GM23338 (cell line): ENCODE measurements at regions not wholly inside any gene's neighbourhood (a gene's known extent, or its start where the extent isn't known, plus 50 kb on each side); places are given as distances from the start of the nearest gene placed in this dataset.
"Not testable (repeated sequence)": the region's sequence is repeated elsewhere in the genome, so short reads cannot be mapped to it uniquely, and the experiment has no call there.

ENCODE experiments used
- ATAC-seq: fragments of 200-7000 bp; cut with Tn5 transposase; 3 replicates; pipeline ENCODE4 v1.9.1; 2020
- DNase-seq: peaks from one replicate; pipeline ENCODE4 v3.0.0-alpha.2; 2015; ENCODE audit warnings: low spot score
- H2AFZ ChIP-seq: fragments of 200-600 bp; sonication (generic); 2 replicates; pipeline ENCODE4 v1.8.0; 2016; ENCODE audit warnings: antibody characterized with exemption, mild to moderate bottlenecking, moderate library complexity
- H3F3A ChIP-seq: fragments of 200-600 bp; sonication (generic); replicated peaks from 2 replicates; pipeline ENCODE4 v1.8.0; 2017; ENCODE audit warnings: antibody characterized with exemption, mixed run types, low read depth
- H3K27ac ChIP-seq: fragments of 200-600 bp; sonication (generic); 2 replicates; pipeline ENCODE4 v1.6.1; 2016; ENCODE audit warnings: low read depth
- H3K27me3 ChIP-seq: fragments of 200-600 bp; sonication (generic); 2 replicates; pipeline ENCODE4 v1.8.0; 2016; ENCODE audit warnings: mild to moderate bottlenecking, mixed run types, moderate library complexity; ENCODE audit not compliant: insufficient read depth
- H3K36me3 ChIP-seq: fragments of 200-600 bp; sonication (generic); 2 replicates; pipeline ENCODE4 v1.8.0; 2016; ENCODE audit warnings: mild to moderate bottlenecking; ENCODE audit not compliant: insufficient read depth
- H3K4me1 ChIP-seq: fragments of 200-600 bp; sonication (generic); 2 replicates; pipeline ENCODE4 v1.8.0; 2016; ENCODE audit warnings: mild to moderate bottlenecking, moderate library complexity; ENCODE audit not compliant: insufficient read depth
- H3K4me2 ChIP-seq: fragments of 200-600 bp; sonication (generic); 2 replicates; pipeline ENCODE4 v1.7.1; 2017; ENCODE audit warnings: mixed run types
- H3K4me3 ChIP-seq: fragments of 200-600 bp; sonication (generic); 2 replicates; pipeline ENCODE4 v1.6.1; 2016; ENCODE audit warnings: mixed run types
- H3K79me2 ChIP-seq: fragments of 200-600 bp; sonication (generic); replicated peaks from 2 replicates; pipeline ENCODE4 v1.8.0; 2017; ENCODE audit warnings: mild to moderate bottlenecking; ENCODE audit not compliant: insufficient read depth
- H3K9me2 ChIP-seq: fragments of 200-600 bp; sonication (generic); 2 replicates; pipeline ENCODE4 v1.8.0; 2017; ENCODE audit not compliant: insufficient read depth
- H4K20me1 ChIP-seq: fragments of 200-600 bp; sonication (generic); replicated peaks from 2 replicates; pipeline ENCODE4 v1.8.0; 2017; ENCODE audit warnings: mild to moderate bottlenecking; ENCODE audit not compliant: insufficient read depth
- H3K27ac Mint-ChIP-seq: 2 replicates; pipeline ENCODE4 v1.8.0; 2020; ENCODE audit warnings: inconsistent platforms, mild to moderate bottlenecking, moderate library complexity, mixed read lengths
- H3K27me3 Mint-ChIP-seq: 3 replicates; pipeline ENCODE4 v1.8.0; 2022; ENCODE audit warnings: low read depth, mild to moderate bottlenecking, moderate library complexity, mixed read lengths, inconsistent platforms; ENCODE audit not compliant: insufficient read depth, poor library complexity
- H3K36me3 Mint-ChIP-seq: 3 replicates; pipeline ENCODE4 v1.8.0; 2021; ENCODE audit warnings: low read depth, mild to moderate bottlenecking, inconsistent platforms, moderate library complexity, mixed read lengths
- H3K4me1 Mint-ChIP-seq: 3 replicates; pipeline ENCODE4 v1.8.0; 2020; ENCODE audit warnings: mild to moderate bottlenecking, inconsistent platforms, mixed read lengths
- H3K4me3 Mint-ChIP-seq: 3 replicates; pipeline ENCODE4 v1.8.0; 2021; ENCODE audit warnings: moderate library complexity, mild to moderate bottlenecking, inconsistent platforms, mixed read lengths
- H3K9me3 Mint-ChIP-seq: 3 replicates; pipeline ENCODE4 v1.8.0; 2020; ENCODE audit warnings: moderate library complexity, mild to moderate bottlenecking, inconsistent platforms, mixed read lengths
- CREB1 ChIP-seq: fragments of 250-450 bp; sonication (Bioruptor Pico); IDR thresholded peaks from 2 replicates; pipeline ENCODE4 v1.5.0; 2020; ENCODE audit warnings: low read depth, mild to moderate bottlenecking, moderate library complexity
- EZH2 ChIP-seq: fragments of 200-600 bp; sonication (generic); IDR thresholded peaks from one replicate; pipeline ENCODE4 v1.8.0; 2017; ENCODE audit warnings: antibody characterized with exemption, mild to moderate bottlenecking, low read depth; ENCODE audit not compliant: unreplicated experiment
- EZH2phosphoT487 ChIP-seq: fragments of 200-600 bp; sonication (generic); IDR thresholded peaks from one replicate; pipeline ENCODE4 v1.8.1; 2018; ENCODE audit warnings: antibody characterized with exemption; ENCODE audit not compliant: unreplicated experiment
- JUNB ChIP-seq: IDR thresholded peaks from one replicate; pipeline ENCODE4 v1.6.1; 2016; ENCODE audit warnings: antibody characterized with exemption; ENCODE audit not compliant: unreplicated experiment
- STAT1 ChIP-seq: IDR thresholded peaks from one replicate; pipeline ENCODE4 v1.6.1; 2016; ENCODE audit warnings: antibody characterized with exemption; ENCODE audit not compliant: unreplicated experiment
- ZNF331 ChIP-seq: fragments of 250-450 bp; sonication (Bioruptor Pico); IDR thresholded peaks from 2 replicates; pipeline ENCODE4 v1.5.0; 2020; ENCODE audit warnings: low read depth, mild to moderate bottlenecking, moderate library complexity
- TF ChIP-seq, protein P1 (sequence below): IDR thresholded peaks from 2 replicates; pipeline ENCODE4 v1.6.1; 2016; ENCODE audit warnings: antibody characterized with exemption
- TF ChIP-seq, protein P2 (sequence below): fragments of 250-450 bp; sonication (Bioruptor Pico); IDR thresholded peaks from 2 replicates; pipeline ENCODE4 v1.5.0; 2020; ENCODE audit warnings: mild to moderate bottlenecking, moderate library complexity
- TF ChIP-seq, protein P3 (sequence below): IDR thresholded peaks from one replicate; pipeline ENCODE4 v1.6.1; 2018; ENCODE audit warnings: antibody characterized with exemption; ENCODE audit not compliant: unreplicated experiment
- TF ChIP-seq, protein P4 (sequence below), 2 experiments: fragments of 200-600 bp in 1 of 2; sonication (generic) in 1 of 2; conservative IDR thresholded peaks; 2 replicates each; pipeline versions ENCODE4 v1.5.1 to v1.6.1; 2016 to 2017; ENCODE audit warnings: antibody characterized with exemption in 2 of 2, low read depth in 2 of 2, mild to moderate bottlenecking in 2 of 2, moderate library complexity in 1 of 2

DNA sequence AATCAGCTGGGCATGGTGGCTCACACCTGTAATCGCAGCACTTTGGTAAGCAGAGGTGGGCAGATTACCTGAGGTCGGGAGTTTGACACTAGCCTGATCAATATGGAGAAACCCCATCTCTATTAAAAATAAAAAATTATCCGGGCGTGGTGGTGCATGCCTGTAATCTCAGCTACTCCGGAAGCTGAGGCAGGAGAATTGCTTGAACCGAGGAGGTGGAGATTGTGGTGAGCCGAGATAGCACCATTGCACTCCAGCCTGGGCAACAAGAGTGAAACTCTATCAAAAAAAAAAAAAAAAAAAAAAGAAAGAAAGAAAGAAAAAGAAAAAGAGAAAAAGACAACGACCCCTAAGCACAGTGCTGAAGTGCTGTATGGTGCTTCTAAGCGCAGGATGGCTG, 280.6 kb upstream of the MAF start:
- H3K9me2 ChIP-seq, H3K4me1 ChIP-seq, H3K27me3 ChIP-seq, H4K20me1 ChIP-seq, H3K27me3 Mint-ChIP-seq, H3K27ac ChIP-seq, H3K27ac Mint-ChIP-seq, H3F3A ChIP-seq, H3K36me3 Mint-ChIP-seq, H2AFZ ChIP-seq, DNase-seq, H3K4me3 Mint-ChIP-seq, H3K79me2 ChIP-seq, ATAC-seq, H3K9me3 Mint-ChIP-seq, H3K4me1 Mint-ChIP-seq, H3K4me3 ChIP-seq, H3K4me2 ChIP-seq, H3K36me3 ChIP-seq: not testable (repeated sequence)

DNA sequence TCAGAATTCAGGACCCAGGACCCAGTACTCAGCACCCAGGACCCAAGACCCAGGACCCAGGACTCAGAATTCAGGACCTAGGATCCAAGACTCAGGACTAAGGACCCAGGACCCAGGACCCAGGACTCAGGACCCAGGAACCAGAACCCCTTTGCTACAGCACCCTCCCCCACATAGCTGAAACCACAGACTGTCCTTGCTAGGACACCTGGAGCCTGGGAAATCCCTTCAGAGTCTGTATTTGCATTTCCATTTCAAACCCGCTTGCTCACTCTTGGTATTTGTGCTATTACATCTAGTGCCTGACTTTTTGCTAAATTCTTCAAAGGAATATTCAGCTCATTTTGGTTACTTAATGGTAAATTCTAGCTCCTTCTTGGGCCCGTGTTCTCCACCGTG, 275.8 kb upstream of the MAF start:
- Histone ChIP-seq H4K20me1 (no peaks in the 10 kb centered on the region), H3F3A (no peaks in the 10 kb centered on the region), H3K4me2 (no peak overlapping the region), H3K27ac (no peak overlapping the region), H3K4me1 (no peaks in the 10 kb centered on the region), H2AFZ (no peak overlapping the region), H3K9me2 (0 out of 2 replicates have a peak, but pooled peaks cover 2% of the 10 kb centered on the region), H3K36me3 (no peaks in the 10 kb centered on the region), H3K79me2 (no peaks in the 10 kb centered on the region), H3K4me3 (no peak overlapping the region), H3K27me3 (no peaks in the 10 kb centered on the region)
- H3K27me3 Mint-ChIP-seq, result no peaks in the 10 kb centered on the region
- no peaks in the 10 kb centered on the region for H3K36me3 Mint-ChIP-seq
- no peaks in the 10 kb centered on the region for H3K9me3 Mint-ChIP-seq
- H3K4me3 Mint-ChIP-seq, result no peak overlapping the region
- peak; percentile 13 for DNase-seq
- H3K4me1 Mint-ChIP-seq, result no peaks in the 10 kb centered on the region
- no peak overlapping the region for H3K27ac Mint-ChIP-seq
- ATAC-seq, result no peak; the same call in 2 of the 3 replicates
- TF ChIP-seq ZNF331 (CRISPR knock-in tag), result no peak
- TF ChIP-seq JUNB, result no peak
- TF ChIP-seq CREB1 (CRISPR knock-in tag), result no peak
- TF ChIP-seq, protein P1, sequence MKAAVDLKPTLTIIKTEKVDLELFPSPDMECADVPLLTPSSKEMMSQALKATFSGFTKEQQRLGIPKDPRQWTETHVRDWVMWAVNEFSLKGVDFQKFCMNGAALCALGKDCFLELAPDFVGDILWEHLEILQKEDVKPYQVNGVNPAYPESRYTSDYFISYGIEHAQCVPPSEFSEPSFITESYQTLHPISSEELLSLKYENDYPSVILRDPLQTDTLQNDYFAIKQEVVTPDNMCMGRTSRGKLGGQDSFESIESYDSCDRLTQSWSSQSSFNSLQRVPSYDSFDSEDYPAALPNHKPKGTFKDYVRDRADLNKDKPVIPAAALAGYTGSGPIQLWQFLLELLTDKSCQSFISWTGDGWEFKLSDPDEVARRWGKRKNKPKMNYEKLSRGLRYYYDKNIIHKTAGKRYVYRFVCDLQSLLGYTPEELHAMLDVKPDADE, result no peak
- TF ChIP-seq STAT1, result no peak
- no peak for TF ChIP-seq EZH2
- TF ChIP-seq, protein P2, sequence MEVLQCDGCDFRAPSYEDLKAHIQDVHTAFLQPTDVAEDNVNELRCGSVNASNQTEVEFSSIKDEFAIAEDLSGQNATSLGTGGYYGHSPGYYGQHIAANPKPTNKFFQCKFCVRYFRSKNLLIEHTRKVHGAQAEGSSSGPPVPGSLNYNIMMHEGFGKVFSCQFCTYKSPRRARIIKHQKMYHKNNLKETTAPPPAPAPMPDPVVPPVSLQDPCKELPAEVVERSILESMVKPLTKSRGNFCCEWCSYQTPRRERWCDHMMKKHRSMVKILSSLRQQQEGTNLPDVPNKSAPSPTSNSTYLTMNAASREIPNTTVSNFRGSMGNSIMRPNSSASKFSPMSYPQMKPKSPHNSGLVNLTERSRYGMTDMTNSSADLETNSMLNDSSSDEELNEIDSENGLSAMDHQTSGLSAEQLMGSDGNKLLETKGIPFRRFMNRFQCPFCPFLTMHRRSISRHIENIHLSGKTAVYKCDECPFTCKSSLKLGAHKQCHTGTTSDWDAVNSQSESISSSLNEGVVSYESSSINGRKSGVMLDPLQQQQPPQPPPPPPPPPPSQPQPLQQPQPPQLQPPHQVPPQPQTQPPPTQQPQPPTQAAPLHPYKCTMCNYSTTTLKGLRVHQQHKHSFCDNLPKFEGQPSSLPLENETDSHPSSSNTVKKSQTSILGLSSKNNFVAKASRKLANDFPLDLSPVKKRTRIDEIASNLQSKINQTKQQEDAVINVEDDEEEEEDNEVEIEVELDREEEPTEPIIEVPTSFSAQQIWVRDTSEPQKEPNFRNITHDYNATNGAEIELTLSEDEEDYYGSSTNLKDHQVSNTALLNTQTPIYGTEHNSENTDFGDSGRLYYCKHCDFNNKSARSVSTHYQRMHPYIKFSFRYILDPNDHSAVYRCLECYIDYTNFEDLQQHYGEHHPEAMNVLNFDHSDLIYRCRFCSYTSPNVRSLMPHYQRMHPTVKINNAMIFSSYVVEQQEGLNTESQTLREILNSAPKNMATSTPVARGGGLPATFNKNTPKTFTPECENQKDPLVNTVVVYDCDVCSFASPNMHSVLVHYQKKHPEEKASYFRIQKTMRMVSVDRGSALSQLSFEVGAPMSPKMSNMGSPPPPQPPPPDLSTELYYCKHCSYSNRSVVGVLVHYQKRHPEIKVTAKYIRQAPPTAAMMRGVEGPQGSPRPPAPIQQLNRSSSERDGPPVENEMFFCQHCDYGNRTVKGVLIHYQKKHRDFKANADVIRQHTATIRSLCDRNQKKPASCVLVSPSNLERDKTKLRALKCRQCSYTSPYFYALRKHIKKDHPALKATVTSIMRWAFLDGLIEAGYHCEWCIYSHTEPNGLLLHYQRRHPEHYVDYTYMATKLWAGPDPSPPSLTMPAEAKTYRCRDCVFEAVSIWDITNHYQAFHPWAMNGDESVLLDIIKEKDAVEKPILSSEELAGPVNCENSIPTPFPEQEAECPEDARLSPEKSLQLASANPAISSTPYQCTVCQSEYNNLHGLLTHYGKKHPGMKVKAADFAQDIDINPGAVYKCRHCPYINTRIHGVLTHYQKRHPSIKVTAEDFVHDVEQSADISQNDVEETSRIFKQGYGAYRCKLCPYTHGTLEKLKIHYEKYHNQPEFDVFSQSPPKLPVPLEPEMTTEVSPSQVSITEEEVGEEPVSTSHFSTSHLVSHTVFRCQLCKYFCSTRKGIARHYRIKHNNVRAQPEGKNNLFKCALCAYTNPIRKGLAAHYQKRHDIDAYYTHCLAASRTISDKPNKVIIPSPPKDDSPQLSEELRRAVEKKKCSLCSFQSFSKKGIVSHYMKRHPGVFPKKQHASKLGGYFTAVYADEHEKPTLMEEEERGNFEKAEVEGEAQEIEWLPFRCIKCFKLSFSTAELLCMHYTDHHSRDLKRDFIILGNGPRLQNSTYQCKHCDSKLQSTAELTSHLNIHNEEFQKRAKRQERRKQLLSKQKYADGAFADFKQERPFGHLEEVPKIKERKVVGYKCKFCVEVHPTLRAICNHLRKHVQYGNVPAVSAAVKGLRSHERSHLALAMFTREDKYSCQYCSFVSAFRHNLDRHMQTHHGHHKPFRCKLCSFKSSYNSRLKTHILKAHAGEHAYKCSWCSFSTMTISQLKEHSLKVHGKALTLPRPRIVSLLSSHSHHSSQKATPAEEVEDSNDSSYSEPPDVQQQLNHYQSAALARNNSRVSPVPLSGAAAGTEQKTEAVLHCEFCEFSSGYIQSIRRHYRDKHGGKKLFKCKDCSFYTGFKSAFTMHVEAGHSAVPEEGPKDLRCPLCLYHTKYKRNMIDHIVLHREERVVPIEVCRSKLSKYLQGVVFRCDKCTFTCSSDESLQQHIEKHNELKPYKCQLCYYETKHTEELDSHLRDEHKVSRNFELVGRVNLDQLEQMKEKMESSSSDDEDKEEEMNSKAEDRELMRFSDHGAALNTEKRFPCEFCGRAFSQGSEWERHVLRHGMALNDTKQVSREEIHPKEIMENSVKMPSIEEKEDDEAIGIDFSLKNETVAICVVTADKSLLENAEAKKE (CRISPR knock-in tag), result no peak
- TF ChIP-seq, protein P3, sequence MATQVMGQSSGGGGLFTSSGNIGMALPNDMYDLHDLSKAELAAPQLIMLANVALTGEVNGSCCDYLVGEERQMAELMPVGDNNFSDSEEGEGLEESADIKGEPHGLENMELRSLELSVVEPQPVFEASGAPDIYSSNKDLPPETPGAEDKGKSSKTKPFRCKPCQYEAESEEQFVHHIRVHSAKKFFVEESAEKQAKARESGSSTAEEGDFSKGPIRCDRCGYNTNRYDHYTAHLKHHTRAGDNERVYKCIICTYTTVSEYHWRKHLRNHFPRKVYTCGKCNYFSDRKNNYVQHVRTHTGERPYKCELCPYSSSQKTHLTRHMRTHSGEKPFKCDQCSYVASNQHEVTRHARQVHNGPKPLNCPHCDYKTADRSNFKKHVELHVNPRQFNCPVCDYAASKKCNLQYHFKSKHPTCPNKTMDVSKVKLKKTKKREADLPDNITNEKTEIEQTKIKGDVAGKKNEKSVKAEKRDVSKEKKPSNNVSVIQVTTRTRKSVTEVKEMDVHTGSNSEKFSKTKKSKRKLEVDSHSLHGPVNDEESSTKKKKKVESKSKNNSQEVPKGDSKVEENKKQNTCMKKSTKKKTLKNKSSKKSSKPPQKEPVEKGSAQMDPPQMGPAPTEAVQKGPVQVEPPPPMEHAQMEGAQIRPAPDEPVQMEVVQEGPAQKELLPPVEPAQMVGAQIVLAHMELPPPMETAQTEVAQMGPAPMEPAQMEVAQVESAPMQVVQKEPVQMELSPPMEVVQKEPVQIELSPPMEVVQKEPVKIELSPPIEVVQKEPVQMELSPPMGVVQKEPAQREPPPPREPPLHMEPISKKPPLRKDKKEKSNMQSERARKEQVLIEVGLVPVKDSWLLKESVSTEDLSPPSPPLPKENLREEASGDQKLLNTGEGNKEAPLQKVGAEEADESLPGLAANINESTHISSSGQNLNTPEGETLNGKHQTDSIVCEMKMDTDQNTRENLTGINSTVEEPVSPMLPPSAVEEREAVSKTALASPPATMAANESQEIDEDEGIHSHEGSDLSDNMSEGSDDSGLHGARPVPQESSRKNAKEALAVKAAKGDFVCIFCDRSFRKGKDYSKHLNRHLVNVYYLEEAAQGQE, result no peak
- TF ChIP-seq, protein P4, sequence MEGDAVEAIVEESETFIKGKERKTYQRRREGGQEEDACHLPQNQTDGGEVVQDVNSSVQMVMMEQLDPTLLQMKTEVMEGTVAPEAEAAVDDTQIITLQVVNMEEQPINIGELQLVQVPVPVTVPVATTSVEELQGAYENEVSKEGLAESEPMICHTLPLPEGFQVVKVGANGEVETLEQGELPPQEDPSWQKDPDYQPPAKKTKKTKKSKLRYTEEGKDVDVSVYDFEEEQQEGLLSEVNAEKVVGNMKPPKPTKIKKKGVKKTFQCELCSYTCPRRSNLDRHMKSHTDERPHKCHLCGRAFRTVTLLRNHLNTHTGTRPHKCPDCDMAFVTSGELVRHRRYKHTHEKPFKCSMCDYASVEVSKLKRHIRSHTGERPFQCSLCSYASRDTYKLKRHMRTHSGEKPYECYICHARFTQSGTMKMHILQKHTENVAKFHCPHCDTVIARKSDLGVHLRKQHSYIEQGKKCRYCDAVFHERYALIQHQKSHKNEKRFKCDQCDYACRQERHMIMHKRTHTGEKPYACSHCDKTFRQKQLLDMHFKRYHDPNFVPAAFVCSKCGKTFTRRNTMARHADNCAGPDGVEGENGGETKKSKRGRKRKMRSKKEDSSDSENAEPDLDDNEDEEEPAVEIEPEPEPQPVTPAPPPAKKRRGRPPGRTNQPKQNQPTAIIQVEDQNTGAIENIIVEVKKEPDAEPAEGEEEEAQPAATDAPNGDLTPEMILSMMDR (conservative IDR thresholded peaks at IDR 0.05; ENCODE audit: low read depth in 2 of 2), result no peak
- no peak for TF ChIP-seq EZH2phosphoT487
